ENCODE measurements at regions not wholly inside any gene's neighbourhood (a gene's known extent, or its start where the extent isn't known, plus 50 kb on each side); places are given as distances from the start of the nearest gene placed in this dataset.

DNA sequence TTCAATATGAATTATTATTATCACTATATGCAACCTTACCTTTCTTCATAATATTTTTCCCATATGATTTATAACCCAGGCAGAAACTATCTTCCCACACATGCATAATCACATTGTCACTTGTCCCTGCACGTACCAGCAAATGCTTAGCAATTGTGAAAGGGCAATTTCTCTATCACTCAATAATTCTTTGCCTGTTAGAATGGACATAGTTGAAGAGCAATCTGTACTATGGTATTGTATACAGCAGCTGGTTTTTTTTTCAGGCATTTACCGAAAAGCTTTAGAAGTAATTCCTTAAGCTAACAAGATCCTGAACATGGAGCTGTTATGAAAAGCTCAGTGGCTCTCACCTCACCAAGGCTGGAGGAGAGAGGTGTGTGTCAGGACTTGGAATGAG lies 999.5 kb downstream of the TUSC7 start:
- POLR2A ChIA-PET: no interaction called here
- no peak for DNase-seq (ENCODE audit: extremely low spot score)
- CTCF ChIA-PET: interaction anchor here (1.4 kb wide), 1 partner anchor 12 kb away, joined by 5 read pairs; no protein-coding TSS in a partner anchor
- TF ChIP-seq, protein P1, sequence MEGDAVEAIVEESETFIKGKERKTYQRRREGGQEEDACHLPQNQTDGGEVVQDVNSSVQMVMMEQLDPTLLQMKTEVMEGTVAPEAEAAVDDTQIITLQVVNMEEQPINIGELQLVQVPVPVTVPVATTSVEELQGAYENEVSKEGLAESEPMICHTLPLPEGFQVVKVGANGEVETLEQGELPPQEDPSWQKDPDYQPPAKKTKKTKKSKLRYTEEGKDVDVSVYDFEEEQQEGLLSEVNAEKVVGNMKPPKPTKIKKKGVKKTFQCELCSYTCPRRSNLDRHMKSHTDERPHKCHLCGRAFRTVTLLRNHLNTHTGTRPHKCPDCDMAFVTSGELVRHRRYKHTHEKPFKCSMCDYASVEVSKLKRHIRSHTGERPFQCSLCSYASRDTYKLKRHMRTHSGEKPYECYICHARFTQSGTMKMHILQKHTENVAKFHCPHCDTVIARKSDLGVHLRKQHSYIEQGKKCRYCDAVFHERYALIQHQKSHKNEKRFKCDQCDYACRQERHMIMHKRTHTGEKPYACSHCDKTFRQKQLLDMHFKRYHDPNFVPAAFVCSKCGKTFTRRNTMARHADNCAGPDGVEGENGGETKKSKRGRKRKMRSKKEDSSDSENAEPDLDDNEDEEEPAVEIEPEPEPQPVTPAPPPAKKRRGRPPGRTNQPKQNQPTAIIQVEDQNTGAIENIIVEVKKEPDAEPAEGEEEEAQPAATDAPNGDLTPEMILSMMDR (IDR thresholded peaks at IDR 0.05; ENCODE audit: control extremely low read depth, extremely low read depth, low read depth, missing control alignments): no peak

DNA sequence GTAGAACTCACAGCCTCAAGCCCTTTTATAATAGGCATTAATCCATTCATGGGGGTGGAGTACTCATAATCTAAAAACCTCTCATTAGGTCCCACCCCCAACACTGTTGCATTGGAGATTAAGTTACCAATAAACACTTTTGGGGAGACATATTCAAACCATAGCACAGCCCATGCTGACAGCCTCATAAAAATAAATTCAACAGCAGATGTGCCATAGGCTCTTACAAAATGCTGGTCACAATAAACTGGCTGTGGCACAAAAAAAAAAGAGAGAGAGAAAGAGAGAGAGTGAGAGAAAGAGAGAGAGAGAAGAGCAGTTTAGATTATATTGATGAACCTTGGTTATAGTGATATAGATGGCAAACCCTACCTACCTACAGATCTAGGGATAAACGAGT lies 1000.9 kb downstream of the TUSC7 start:
- ChIA-PET CTCF (no interaction called here), POLR2A (no interaction called here)
- TF ChIP-seq, protein P1 (IDR thresholded peaks at IDR 0.05; ENCODE audit: control extremely low read depth, extremely low read depth, low read depth, missing control alignments): no peak
- DNase-seq (ENCODE audit: extremely low spot score): no peak

DNA sequence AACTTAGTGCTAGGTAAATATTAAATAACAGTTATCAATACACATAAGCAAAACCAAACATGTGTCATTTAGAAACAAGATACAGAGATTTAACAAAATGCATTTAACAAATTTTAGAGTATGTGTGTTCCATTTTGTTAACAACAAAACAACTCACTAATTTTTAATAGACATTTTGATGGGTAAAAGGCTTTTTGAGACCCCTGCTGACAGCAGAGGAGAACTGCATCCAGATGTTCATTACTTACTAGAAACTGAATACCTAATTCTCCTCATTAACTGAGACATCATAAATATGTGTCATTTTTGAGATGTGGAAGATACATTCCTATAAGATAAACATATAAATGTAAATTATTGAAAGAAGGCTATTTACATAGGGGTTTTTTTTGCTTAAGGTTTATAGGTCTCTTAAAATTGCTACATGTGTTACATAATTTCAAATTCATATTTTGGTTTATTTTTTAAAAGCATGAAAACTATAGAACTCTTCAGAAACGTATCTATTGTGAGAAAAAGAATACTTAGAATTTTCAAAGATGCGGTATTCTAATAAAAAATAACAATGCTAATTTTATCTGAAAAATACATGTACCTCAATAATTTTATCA lies 1009.8 kb downstream of the TUSC7 start:
- CTCF ChIA-PET: interaction anchor here (0.8 to 1.0 kb wide), 3 partner anchors 8 to 949 kb away, joined by 3 to 5 read pairs (median 5); no protein-coding TSS in a partner anchor
- DNase-seq (ENCODE audit: extremely low spot score): peak; percentile 7

DNA sequence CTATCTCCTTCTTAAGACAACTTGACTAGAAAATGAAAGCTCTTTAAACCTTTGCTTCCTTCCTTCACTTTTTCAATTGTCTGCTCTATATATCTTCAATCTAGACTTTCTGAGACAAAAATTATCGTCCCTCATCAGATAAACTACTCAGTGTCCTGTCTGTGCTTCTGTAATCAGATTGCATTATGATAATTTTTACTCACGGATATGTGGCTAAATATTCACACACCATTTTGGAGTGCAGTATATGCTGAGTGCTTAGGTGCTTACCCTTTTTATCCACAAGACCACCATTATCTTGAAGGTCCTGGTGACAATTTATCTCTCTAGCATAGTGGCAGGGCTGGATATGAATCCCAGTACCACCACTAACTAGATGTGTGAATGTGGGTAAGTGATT lies 1012.3 kb downstream of the TUSC7 start:
- ChIA-PET CTCF (interaction anchor here (1.0 kb wide), 1 partner anchor 10 kb away, joined by 3 read pairs; no protein-coding TSS in a partner anchor), POLR2A (no interaction called here)
- DNase-seq (ENCODE audit: extremely low spot score): no peak
- TF ChIP-seq, protein P1 (IDR thresholded peaks at IDR 0.05; ENCODE audit: control extremely low read depth, extremely low read depth, low read depth, missing control alignments): no peak

More for the DNA sequence above, 1009.8 kb downstream of the TUSC7 start:
- TF ChIP-seq, protein P1 (IDR thresholded peaks at IDR 0.05; ENCODE audit: control extremely low read depth, extremely low read depth, low read depth, missing control alignments): peak; percentile 53
- POLR2A ChIA-PET: no interaction called here

DNA sequence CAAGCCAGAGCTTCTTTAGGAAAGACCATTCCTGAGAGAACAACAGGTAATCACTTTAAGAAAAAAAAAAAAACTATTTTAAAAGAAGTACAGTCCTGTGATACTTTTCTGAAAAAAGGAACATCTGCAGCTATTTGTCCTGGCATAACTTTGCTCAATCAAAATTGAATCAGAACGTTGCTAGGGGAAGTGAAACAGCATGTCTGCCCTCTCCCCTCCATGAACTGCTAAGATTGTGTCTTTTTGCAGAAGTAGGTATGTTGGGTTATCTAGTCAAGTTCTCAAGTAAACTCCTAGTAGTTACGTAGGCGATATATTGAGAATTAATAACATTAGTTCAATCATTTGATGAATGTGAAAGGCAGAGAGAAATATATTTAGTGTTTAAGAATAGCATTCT lies 1013.3 kb downstream of the TUSC7 start:
- CTCF ChIA-PET: interaction anchor here (1.0 kb wide), 1 partner anchor 9 kb away, joined by 3 read pairs; no protein-coding TSS in a partner anchor
- POLR2A ChIA-PET: no interaction called here
- DNase-seq (ENCODE audit: extremely low spot score): no peak
- TF ChIP-seq, protein P1 (IDR thresholded peaks at IDR 0.05; ENCODE audit: control extremely low read depth, extremely low read depth, low read depth, missing control alignments): no peak

DNA sequence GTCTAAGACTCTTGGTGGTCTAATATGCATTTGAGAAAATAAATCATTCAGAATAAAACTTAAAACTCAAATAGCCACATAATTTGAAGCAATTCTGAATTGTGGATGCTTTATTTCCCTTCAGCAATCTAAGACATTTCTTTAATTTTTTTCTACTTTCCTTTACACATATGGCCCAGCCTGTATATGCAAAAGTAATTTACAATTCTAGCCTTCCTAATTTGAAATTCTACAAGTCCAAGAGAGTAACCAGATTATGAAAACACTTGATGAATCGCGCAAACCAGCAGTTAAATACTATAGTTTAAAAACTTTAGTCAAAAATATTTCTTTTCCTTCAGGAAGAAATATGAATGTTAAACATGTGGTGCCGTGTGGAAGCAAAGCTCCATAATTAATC lies 1014.2 kb downstream of the TUSC7 start:
- CTCF ChIA-PET: no interaction called here

More for the DNA sequence above, 1014.2 kb downstream of the TUSC7 start:
- POLR2A ChIA-PET: no interaction called here
- TF ChIP-seq, protein P1 (IDR thresholded peaks at IDR 0.05; ENCODE audit: control extremely low read depth, extremely low read depth, low read depth, missing control alignments): no peak
- DNase-seq (ENCODE audit: extremely low spot score): no peak
